ENCODE measurements at regions not wholly inside any gene's neighbourhood (a gene's known extent, or its start where the extent isn't known, plus 50 kb on each side); places are given as distances from the start of the nearest gene placed in this dataset.
"Not testable (repeated sequence)": the region's sequence is repeated elsewhere in the genome, so short reads cannot be mapped to it uniquely, and the experiment has no call there.

DNA sequence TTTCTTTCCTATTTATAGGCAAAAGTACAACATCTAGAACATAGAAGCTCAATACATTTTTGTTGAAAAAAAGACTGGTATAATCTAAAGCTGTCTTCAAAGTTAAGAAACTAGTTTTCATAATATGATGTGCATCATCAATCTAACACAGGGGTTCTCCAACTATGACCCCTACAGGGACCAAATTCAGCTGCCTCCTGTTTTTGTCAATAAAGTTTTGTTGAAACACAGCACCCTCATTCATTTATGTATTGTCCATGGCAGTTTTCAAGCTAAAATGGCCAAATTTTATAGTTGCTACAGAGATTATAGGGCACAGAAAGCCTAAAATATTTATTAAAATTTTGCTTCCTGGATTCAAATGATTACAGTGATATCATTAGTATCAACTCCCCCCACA lies 452.9 kb downstream of the CCER1 start:
- no peak for DNase-seq (ENCODE audit: low spot score)

DNA sequence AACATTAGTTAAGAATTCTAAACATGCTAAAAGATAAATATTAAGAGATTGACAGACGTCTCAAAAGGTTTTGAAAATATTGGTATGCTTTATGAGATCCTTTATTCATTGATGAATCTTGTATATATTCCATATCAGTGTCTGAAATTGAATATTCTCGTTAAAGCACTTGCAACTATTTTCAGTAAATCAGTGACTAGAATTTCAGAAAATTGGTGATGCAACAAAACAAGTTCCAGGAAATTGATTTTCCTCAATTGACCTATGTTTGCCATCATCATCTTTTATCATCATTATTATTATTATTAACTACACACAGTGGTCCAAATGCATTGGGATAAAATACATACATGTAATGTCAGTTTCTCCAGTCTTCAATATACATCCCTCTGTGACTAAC lies 453.6 kb downstream of the CCER1 start:
- no peak for DNase-seq (ENCODE audit: low spot score)

DNA sequence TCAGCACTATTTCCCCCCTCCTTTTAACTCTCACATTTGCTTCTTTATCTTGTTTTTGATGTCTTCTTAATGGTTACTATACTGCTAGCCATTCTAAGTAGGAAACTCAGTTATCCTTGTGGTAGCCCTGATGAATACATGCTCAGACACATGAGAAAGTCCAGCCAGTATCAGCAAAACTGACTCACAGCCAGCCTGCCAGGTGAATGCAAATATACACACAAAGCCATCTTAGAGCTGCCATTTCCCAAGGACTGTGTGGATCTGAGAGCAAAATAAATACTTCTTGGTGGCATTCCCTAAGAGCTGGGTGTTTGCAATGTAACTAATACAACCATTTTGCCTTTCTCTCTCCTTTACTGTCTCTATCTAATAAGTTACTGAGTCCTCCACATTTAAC lies 455.2 kb downstream of the CCER1 start:
- DNase-seq (ENCODE audit: low spot score): no peak

DNA sequence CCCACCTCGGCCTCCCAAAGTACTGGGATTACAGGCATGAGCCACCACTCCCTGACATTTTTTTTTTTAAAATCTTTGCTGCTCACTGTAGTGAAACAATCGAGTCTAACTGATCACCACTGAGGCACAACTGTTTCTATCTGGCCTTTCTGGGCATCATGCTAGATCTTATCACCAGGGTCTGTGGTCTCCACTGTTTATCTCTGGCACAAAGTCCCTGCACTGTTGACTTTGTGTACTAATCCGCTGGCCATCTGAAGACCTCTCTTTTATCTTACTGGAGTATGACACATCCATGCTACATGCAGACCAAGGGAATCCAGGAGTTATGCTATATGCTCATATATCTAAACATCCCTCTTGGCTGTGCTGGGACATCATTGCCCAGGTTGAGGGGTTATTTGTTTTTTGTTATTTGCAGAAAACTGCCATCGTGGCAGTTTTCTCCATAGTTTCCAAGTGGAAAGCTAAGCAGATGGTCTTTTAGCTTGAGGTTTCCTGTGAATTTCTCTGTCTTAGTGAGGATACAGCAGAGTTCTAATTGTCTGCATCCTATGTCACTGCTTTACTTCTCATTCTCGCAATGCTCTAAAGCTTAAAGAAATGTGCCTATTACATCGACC lies 456.9 kb downstream of the CCER1 start:
- DNase-seq (ENCODE audit: low spot score): no peak

DNA sequence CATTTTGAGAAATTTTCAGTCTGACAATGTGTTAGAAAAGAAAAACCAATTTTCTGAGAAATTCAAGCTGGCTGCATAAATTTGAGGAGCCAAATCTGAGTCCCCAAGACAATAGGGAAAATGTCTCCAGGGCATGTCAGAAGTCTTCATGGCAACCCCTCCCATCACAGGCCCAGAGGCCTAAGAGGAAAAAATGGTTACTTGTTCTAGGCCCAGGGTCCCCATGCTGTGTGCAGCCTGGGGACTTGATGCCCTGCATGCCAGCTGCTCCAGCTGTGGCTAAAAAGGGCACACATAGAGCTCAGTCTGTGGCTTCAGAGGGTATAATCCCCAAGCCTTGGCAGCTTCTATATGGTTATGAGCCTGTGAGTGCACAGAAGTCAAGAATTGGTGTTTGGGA lies 464.6 kb downstream of the CCER1 start:
- DNase-seq (ENCODE audit: low spot score): no peak

DNA sequence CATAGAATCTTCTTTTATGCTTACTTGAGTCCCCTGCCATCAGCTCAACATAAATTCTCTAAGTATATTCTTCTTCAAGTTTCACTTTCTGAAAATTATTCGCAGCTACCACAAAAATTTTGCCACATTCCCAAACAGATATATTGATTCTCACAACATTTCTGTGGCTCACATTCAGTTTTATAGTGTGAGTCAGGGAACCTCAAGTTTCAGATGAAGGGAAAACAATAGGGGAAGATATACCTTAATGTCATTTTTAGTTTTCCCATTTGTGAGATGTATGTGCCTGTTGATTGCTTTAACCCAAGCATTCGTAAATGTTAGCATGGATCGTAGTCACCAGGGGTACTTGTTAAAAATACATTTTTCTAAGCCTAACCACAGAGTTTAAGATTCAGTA lies 465.8 kb downstream of the CCER1 start:
- no peak for DNase-seq (ENCODE audit: low spot score)

DNA sequence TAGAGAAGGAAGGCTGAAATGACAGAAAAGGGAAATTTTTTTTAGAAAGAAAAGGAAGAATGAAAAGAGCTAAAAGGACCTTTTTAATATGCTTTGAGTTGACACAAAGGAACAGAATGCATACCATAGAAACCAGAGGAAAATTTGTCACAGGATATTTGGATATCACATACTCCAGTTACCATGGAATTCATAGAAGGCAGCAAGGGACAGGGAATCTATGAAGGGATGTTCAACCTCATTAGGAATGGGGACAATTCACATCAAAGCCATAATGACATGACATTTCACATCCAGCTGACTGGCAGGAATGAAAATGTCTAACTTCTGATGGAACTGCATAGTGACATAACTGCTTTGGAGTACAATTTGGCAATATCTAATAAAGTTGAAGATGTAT lies 469.4 kb downstream of the CCER1 start:
- DNase-seq (ENCODE audit: low spot score): no peak

DNA sequence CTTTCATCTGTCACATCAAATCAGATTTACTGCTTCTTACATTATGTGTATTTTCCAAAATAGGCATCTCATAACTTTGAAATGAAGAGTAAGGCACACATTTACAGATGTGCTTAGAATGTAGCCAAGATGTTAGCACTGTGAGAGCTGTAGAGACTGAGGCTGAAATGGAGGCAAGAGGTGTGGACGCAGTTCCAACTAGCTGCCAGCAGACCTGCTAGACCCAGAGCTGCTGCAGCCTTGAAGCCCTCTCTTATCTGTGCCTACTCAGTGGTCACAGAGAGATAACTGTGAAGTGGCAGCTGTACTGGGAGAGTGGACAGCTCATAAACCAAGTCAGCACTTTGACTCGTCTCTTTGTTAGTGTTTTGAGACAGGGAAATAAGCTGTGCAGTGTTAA lies 470.9 kb downstream of the CCER1 start:
- DNase-seq (ENCODE audit: low spot score): no peak

DNA sequence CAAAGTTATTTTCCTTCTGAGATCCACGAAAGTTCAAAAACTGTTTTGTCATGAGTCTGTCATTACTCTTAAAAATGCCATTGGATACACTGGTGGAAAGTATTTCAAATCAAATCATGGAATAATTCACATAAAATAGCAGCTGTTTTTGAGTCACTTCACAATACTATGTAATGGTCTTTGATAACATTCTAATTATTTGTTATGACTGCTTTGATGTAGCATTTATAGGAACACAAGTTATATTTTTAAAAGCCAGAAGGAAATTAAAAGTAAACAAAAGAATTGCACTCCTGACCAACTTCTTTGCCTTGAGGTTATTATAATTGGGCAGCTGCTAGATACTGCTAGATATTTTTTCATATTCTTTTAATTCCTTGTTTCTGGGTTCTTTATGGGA lies 473.2 kb downstream of the CCER1 start:
- no peak for DNase-seq (ENCODE audit: low spot score)

DNA sequence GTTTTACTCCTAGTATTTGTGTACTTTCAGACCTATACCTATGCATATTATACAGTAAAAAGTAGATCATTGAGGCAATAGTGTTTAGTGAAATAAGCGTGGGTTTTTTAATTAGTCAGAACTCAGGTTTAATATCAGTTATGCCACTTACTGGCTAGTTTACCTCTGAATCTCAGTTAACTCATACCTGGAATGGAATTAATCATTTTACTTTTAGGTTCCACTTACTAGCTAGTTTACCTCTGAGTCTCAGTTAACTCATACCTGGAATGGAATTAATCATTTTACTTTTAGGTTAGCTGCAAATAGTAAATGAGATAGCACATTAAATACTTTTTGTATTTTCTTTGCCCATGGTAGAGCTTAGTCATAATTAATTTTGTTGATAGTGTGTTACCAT lies 475.7 kb downstream of the CCER1 start:
- DNase-seq (ENCODE audit: low spot score): no peak

DNA sequence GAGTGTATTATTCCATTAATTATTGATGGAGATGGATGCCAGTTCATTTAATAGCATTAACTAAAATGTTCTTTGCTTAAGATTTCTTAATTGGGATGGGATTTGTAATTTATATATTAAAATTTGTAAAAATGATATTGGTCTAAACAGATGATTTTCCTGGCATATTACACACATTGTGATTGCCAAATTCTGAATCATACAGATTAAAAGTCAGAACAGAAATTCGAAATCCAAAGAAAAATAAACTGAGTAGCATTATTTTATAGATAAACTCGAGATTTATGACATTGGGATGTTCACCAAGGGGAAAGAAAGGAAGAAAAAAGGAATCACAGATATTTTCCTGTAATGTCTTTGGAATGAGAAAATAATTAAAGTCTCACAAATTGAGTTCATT lies 481.1 kb downstream of the CCER1 start:
- DNase-seq (ENCODE audit: low spot score): no peak

DNA sequence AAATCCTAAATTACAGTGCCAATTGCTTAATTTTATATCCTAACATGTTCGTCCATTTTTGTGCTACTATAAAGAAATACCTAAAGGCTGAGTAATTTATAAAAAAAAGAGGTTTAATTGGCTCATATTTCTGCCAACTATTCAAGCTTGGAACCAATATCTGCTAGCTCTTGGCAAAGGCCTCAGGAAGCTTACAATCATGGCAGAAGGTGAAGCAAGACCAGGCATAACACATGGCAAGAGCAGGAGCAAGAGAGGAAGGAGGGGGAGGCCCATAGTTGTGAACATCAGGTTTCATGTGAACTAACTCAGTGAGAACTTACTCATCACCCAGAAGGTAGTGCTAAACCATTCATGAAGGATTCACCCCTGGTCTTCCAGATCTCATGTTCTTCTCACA lies 494.3 kb downstream of the CCER1 start:
- DNase-seq (ENCODE audit: low spot score): no peak

DNA sequence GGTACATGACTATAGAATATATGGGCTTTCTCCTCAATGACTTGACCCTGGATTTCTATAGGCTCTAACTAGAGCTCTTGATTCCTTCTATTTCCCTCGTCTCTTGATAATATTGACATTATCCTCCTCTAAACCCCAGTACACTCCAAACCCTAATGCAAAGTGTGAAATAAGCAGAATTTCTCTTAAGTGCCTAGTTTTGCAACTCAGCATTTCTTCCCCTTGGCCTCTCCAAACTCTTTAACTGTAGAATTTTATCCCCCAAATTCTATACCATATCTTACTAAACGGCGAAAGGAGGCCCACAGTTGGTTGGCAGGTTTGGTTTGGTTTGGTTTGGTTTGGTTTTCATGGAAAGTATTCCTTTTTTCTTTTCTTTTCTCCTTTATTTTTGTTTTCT lies 498.7 kb downstream of the CCER1 start:
- DNase-seq (ENCODE audit: low spot score): no peak

DNA sequence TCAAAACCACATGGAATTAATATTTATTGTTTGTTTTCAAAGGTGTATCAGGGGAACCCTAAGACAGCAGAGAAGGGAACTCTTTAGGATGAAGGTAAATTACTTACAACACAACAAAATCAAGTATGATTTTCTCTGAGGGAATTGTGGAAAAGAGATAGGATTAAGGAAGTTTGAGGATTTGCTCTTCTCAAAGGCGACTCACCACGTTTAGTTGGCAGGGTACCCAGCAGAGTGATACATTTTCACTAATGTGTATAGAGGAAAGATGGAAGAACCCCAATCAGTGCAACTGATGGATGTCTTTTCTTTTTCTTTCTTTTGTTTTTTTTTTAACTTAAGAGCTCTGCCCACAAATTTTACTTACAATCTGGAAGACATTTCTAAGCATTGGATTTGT lies 499.2 kb downstream of the CCER1 start:
- no peak for DNase-seq (ENCODE audit: low spot score)

DNA sequence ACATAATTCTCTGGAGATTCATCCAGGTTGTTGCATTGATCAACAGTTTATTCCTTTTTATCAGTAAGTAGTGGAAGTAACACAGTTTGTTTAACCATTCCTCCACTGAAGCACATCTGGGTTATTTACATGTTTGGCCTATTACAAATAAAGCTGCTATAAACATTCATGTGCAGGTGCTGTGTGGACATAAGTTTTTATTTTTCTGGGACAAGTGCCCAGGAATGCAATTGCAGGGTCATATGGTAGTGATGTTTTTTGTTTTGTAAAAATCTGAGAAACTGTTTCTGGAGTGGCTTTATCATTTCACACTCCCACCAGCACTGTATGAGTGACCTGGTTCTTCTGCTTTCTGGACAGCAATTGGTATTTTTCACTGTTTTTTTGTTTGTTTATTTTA lies 505.4 kb downstream of the CCER1 start:
- DNase-seq (ENCODE audit: low spot score): no peak

DNA sequence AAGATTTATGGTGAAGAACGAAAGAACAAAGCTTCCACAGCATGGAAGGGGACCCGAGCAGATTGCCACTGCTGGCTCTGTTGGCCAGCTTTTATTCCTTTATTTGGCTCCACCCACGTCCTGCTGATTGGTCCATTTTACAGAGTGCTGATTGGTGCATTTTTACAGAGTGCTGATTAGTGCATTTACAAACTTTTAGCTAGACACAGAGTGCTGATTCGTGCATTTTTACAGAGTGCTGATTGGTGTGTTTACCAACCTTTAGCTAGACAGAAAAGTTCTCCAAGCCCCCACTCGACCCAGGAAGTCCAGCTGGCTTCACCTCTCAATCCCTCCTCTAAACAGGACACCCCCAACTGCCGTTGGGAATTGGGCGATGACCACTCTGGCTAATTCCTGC lies 511.5 kb downstream of the CCER1 start:
- not testable (repeated sequence) for DNase-seq (ENCODE audit: low spot score)

DNA sequence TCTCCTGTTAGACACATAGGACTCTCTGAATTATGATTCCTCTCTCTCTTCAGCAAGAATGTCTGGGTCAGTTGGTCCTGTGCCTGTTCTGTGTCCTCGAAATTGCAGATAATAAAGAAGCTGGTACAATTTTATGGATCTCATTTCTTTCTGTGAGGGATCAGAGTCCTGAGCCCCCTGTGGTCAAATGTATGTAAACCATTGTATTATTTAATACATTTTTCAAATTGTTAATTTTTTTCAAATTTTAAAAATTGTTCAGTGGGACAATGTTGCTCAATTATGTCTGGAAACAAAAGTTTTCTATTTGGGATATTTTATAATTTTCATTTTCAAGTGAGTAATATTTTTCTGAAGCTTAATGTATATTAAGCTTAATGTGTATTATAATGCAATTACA lies 513.5 kb downstream of the CCER1 start:
- no peak for DNase-seq (ENCODE audit: low spot score)

DNA sequence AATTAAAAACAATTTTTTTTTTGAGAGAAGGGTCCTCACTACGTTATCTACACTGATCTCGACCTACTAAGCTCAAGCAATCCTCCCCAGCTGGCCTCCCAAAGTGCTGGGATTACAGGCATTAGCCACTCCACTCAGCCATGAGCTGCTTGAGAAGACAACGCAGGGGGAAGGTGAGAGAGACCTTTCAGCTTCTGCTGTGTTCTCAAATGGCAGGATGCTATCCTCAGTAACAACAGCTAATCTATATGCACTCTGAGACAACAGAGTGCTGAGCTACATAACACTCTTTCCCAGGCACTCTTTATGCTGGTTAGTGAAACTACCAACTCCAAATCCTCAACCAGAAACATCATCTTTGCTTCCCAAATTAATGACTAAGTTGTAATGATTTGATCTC lies 526.1 kb downstream of the CCER1 start:
- DNase-seq (ENCODE audit: low spot score): no peak

DNA sequence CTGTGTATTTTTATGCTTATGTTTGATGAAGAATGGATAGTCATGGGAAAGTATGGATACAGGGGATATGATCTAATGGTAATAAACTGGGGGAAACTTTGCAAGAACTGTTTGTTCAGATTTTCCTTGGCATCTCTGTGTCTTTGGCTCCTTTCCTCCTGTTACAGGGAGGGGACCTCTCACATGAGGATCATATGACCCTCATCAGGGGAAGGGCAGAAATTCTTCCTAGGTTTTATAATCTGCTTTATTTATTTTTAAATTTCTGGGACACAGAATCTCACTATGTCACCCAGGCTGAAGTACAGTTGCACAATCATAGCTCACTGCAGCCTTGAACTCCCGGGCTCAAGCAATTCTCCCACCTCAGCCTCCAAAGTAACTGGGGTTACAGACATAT lies 526.5 kb downstream of the CCER1 start:
- no peak for DNase-seq (ENCODE audit: low spot score)

DNA sequence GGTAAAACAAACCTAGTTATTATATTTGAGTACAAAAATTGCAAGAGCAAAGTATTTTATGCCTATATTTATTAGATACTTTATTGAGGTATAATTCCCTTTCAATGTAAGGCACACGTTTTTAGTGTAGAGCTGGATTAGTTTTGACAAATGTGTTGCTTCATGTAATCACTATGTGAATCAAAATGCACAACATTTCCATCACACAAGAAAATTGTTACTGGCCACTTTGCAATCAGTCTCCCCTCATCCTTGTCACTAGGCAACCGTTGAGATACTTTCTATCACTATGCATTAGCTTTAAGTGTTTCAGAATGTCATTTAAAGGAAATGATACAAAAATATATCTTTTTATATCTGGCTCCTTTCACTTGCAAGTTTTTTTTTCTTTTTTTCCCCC lies 531.0 kb downstream of the CCER1 start:
- DNase-seq (ENCODE audit: low spot score): no peak

DNA sequence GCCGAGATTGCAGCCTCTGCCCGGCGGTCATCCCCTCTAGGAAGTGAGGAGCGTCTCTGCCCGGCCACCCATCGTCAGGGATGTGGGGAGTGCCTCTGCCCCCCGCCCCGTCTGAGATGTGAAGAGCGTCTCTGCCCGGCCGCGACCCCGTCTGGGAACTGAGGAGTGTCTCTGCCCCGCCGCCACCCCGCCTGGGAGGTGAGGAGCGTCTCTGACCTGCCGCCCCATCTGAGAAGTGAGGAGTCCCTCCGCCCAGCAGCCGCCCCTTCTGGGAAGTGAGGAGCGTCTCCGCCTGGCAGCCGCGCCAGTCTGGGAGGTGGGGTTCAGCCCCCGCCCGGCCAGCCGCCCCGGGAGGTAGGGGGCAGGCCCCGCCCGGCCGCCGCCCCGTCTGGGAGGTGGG lies 544.0 kb downstream of the CCER1 start:
- no peak for DNase-seq (ENCODE audit: low spot score)

DNA sequence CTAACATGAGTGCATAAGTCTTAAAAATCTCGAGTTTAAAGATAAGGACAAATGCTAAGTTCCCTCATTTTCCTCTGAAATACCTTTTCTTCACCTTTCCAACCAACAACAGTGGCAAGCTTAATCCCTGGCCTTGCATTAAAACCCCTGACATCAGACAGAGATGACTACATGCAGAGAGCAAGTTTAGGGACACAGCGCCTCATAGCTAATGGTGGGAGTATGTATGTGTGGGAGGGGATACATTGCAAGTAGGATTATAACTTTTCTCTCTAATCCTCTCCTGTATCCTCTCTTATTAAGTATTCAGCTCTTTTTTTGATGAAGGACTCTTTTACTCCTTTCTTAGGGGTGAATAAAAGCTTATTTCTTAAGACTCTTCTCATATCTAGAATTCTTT lies 547.1 kb downstream of the CCER1 start:
- DNase-seq (ENCODE audit: low spot score): no peak

DNA sequence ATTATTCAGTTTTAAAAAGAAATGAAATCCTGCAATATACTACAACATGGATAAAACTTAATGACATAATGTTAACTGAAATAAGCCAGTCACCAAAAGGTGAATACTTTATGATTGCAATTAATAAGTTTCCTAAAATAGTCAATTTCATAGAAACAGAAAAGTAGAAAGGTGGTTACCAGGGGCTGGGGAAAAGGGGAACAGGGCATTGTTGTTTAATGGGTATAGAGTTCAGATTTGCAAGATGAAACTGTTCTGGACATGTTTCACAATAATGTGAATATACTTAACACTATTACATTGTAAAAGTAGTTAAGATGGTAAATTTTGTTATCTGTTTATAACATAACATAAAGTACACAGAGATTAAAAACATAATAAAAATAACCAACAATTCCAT lies 550.9 kb downstream of the CCER1 start:
- DNase-seq (ENCODE audit: low spot score): no peak

DNA sequence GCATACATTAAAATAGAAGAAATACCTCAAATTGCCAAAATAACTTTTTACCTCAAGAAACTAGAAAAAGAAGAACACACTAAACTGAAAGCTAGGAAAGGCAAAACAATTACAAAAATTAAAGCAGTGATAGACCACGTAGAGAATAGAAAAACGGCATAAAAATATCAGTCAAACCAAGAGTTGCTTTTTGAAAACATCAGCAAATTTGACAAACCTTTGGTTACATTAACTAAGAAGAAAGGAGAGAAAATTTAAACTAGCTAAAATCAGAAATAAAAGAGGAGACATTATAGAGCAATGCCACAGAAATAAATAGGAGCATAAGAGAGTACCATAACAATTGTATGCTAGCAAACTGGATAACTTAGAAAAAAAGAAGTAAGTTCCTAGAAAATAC lies 553.8 kb downstream of the CCER1 start:
- DNase-seq (ENCODE audit: low spot score): no peak

DNA sequence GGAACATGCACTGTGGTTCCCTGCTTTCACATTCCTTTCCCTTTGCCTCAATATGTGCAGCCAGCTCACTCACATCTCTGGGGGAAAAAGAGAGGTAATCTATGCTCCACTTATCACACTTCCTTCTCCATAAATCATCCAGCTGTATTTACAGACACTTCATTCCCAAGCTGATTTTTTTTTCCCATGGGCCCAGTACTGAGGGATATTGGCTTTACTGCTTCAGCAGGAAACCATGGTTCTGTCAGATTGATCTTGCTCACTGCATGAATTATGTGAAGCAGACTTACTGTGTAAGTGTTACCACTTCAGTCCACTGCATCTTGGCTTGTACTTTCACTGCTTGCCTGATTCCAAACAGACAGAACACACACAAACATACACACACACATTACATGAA lies 555.6 kb downstream of the CCER1 start:
- no peak for DNase-seq (ENCODE audit: low spot score)

Measured in HuH-7.5 (cell line).